Loucy (cell line): ENCODE measurements at regions not wholly inside any gene's neighbourhood (a gene's known extent, or its start where the extent isn't known, plus 50 kb on each side); places are given as distances from the start of the nearest gene placed in this dataset.

Experiments
- H2AFZ ChIP-seq: fragments of 200-600 bp; sonication (generic); 2 replicates; pipeline ENCODE4 v1.6.0; 2016; ENCODE audit warnings: antibody characterized with exemption, mild to moderate bottlenecking, low read length, moderate library complexity
- H3F3A ChIP-seq: fragments of 200-600 bp; 2 replicates; pipeline ENCODE4 v1.6.0; 2016; ENCODE audit warnings: antibody characterized with exemption, low read depth, mild to moderate bottlenecking
- H3K27me3 ChIP-seq: fragments of 200-600 bp; sonication (generic); 2 replicates; pipeline ENCODE4 v1.6.1; 2014; ENCODE audit warnings: low read length, mild to moderate bottlenecking; ENCODE audit not compliant: insufficient read depth, poor library complexity, severe bottlenecking
- H3K36me3 ChIP-seq: fragments of 200-600 bp; sonication (generic); 2 replicates; pipeline ENCODE4 v1.6.1; 2016; ENCODE audit warnings: low read length; ENCODE audit not compliant: insufficient read depth
- H3K4me1 ChIP-seq: fragments of 200-600 bp; sonication (generic); 2 replicates; pipeline ENCODE4 v1.5.1; 2014; ENCODE audit warnings: low read length, mild to moderate bottlenecking; ENCODE audit not compliant: insufficient read depth, poor library complexity, severe bottlenecking
- H3K4me2 ChIP-seq: fragments of 200-600 bp; sonication (generic); 2 replicates; pipeline ENCODE4 v1.6.0; 2014; ENCODE audit warnings: antibody characterized with exemption, low read length, low read depth, mild to moderate bottlenecking; ENCODE audit not compliant: poor library complexity, severe bottlenecking
- H3K4me3 ChIP-seq: fragments of 200-600 bp; sonication (generic); 2 replicates; pipeline ENCODE4 v1.5.1; 2014; ENCODE audit warnings: low read length, mild to moderate bottlenecking, mixed read lengths; ENCODE audit not compliant: poor library complexity, severe bottlenecking
- H3K79me2 ChIP-seq: fragments of 200-600 bp; sonication (generic); 2 replicates; pipeline ENCODE4 v1.6.1; 2014; ENCODE audit warnings: low read length; ENCODE audit not compliant: insufficient read depth
- H3K9ac ChIP-seq: fragments of 200-600 bp; sonication (generic); 2 replicates; pipeline ENCODE4 v1.6.0; 2014; ENCODE audit warnings: mild to moderate bottlenecking, low read depth, low read length, moderate library complexity; ENCODE audit not compliant: poor library complexity, severe bottlenecking
- H3K9me2 ChIP-seq: fragments of 200-600 bp; sonication (generic); replicated peaks from 2 replicates; pipeline ENCODE4 v1.6.1; 2016; ENCODE audit warnings: low read depth, low read length, mixed read lengths
- H3K9me3 ChIP-seq: fragments of 200-600 bp; sonication (generic); 2 replicates; pipeline ENCODE4 v1.6.1; 2014; ENCODE audit warnings: mild to moderate bottlenecking, antibody characterized with exemption, low read length, low read depth; ENCODE audit not compliant: insufficient read depth
- H4K20me1 ChIP-seq: fragments of 200-600 bp; sonication (generic); 2 replicates; pipeline ENCODE4 v1.6.0; 2014; ENCODE audit warnings: antibody characterized with exemption, low read length, mild to moderate bottlenecking; ENCODE audit not compliant: insufficient read depth, poor library complexity, severe bottlenecking
- EZH2phosphoT487 ChIP-seq: fragments of 200-600 bp; IDR thresholded peaks from 2 replicates; pipeline ENCODE4 v1.6.1; 2018; ENCODE audit warnings: antibody characterized with exemption, mild to moderate bottlenecking, moderate library complexity, borderline replicate concordance
- TF ChIP-seq, protein P1 (sequence below): fragments of 200-600 bp; sonication (generic); conservative IDR thresholded peaks from 2 replicates; pipeline ENCODE4 v1.5.1; 2014; ENCODE audit warnings: mild to moderate bottlenecking, antibody characterized with exemption, low read length

DNA sequence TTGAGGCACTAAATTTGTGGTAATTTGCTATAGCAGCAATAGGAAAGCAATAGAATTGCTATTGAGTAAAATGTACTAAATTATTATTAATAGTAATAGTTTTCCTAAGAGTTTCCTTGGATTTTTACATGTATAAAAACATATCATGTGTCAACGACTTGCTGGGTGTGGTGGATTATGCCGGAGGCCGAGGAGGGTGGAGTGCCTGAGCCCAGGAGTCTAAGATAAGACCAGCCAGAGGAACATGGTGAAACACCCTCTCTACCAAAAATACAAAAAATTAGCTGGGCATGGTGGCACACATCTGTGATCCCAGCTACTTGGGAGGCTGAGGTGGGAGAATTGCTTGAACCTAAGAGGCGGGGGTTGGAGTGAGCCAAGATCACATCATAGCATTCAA, 749.9 kb downstream of the TBL1XR1 start:
- Histone ChIP-seq H4K20me1 (no peaks in the 10 kb centered on the region), H2AFZ (no peak overlapping the region), H3K9me3 (no peaks in the 10 kb centered on the region), H3F3A (no peaks in the 10 kb centered on the region), H3K36me3 (no peaks in the 10 kb centered on the region), H3K9me2 (no peaks in the 10 kb centered on the region), H3K4me3 (no peak overlapping the region), H3K9ac (no peak overlapping the region), H3K27me3 (no peaks in the 10 kb centered on the region), H3K79me2 (no peaks in the 10 kb centered on the region), H3K4me2 (no peak overlapping the region), H3K4me1 (no peaks in the 10 kb centered on the region)
- TF ChIP-seq EZH2phosphoT487: no peak
- TF ChIP-seq, protein P1, sequence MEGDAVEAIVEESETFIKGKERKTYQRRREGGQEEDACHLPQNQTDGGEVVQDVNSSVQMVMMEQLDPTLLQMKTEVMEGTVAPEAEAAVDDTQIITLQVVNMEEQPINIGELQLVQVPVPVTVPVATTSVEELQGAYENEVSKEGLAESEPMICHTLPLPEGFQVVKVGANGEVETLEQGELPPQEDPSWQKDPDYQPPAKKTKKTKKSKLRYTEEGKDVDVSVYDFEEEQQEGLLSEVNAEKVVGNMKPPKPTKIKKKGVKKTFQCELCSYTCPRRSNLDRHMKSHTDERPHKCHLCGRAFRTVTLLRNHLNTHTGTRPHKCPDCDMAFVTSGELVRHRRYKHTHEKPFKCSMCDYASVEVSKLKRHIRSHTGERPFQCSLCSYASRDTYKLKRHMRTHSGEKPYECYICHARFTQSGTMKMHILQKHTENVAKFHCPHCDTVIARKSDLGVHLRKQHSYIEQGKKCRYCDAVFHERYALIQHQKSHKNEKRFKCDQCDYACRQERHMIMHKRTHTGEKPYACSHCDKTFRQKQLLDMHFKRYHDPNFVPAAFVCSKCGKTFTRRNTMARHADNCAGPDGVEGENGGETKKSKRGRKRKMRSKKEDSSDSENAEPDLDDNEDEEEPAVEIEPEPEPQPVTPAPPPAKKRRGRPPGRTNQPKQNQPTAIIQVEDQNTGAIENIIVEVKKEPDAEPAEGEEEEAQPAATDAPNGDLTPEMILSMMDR: no peak

DNA sequence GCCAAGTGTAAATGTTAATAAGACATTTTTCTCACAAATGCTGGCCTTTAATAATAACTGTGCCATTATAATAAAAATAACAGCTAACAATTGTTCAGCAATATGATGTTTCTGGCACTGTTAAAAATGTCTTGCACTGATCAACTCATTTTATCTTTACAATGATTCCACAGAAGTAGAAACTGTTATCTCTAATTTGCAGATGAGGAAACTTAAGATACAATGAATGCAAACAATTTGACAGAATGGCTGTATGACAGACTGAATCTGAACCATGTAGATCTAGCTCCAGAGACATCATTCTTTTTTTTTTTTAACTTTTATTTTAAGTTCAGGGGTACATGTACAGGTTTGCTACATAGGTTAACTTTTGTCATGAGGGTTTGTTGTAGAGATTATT, 755.0 kb downstream of the TBL1XR1 start:
- no peak overlapping the region for H3K9ac ChIP-seq
- no peaks in the 10 kb centered on the region for H3K27me3 ChIP-seq
- no peaks in the 10 kb centered on the region for H4K20me1 ChIP-seq
- H3K4me2 ChIP-seq: no peak overlapping the region
- no peaks in the 10 kb centered on the region for H3K79me2 ChIP-seq
- no peaks in the 10 kb centered on the region for H3K36me3 ChIP-seq
- no peaks in the 10 kb centered on the region for H3K4me1 ChIP-seq
- no peaks in the 10 kb centered on the region for H3K9me2 ChIP-seq
- H3K4me3 ChIP-seq: no peak overlapping the region
- H2AFZ ChIP-seq: no peak overlapping the region
- H3F3A ChIP-seq: no peaks in the 10 kb centered on the region
- no peaks in the 10 kb centered on the region for H3K9me3 ChIP-seq
- no peak for TF ChIP-seq EZH2phosphoT487
- TF ChIP-seq, protein P1: no peak

DNA sequence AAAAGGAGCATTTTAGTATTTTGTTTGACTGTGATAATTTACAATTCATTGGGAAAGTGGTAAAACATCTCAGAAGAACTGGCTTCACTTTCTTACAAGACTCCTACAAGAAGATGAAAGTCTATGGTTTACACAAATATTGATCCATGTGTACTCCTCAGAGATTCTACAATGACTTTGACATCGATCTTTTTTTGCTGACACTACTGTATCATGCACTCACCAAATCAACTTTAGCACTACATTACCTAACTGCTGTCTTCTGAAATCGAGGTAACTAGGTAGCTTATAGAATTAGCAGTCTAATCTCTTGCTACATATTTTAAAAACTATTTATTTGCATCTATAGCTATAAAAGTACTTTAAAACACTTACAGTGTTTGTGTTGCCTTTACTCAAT, 757.6 kb downstream of the TBL1XR1 start:
- Histone ChIP-seq H3K27me3 (no peaks in the 10 kb centered on the region), H3F3A (no peaks in the 10 kb centered on the region), H3K9ac (no peak overlapping the region), H3K9me3 (no peaks in the 10 kb centered on the region), H3K9me2 (no peaks in the 10 kb centered on the region), H3K4me1 (no peaks in the 10 kb centered on the region), H3K36me3 (no peaks in the 10 kb centered on the region), H4K20me1 (no peaks in the 10 kb centered on the region), H2AFZ (no peak overlapping the region), H3K4me3 (no peak overlapping the region), H3K4me2 (no peak overlapping the region), H3K79me2 (no peaks in the 10 kb centered on the region)
- no peak for TF ChIP-seq EZH2phosphoT487
- TF ChIP-seq, protein P1: no peak
